Non-pigmented ciliary epithelial cell (primary cell): ENCODE measurements at regions not wholly inside any gene's neighbourhood (a gene's known extent, or its start where the extent isn't known, plus 50 kb on each side); places are given as distances from the start of the nearest gene placed in this dataset.

ENCODE experiments used
- DNase-seq: peaks from one replicate; pipeline ENCODE4 v3.0.0-alpha.2; 2010; ENCODE audit warnings: low read depth

DNA sequence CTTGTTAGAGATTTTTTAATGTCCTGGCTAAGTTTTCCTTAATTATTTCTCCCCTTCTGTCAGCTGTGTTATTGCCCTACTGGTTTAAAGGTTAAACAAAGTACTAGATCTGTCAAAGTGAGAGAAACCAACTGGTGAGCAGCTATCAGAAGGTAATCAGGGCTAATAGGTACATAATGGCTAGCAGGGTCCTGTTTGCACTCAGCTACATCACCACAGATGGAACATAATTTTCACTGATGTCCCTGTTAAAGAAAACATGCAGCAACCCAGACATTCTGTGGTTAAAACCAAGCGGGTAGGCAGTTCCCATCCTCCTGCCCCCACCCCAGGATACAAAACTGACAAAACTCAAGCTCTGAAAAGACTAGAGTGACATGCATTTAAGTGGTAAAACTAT is 473.9 kb downstream of the NR2F1-AS1 start:
- DNase-seq = no peak

DNA sequence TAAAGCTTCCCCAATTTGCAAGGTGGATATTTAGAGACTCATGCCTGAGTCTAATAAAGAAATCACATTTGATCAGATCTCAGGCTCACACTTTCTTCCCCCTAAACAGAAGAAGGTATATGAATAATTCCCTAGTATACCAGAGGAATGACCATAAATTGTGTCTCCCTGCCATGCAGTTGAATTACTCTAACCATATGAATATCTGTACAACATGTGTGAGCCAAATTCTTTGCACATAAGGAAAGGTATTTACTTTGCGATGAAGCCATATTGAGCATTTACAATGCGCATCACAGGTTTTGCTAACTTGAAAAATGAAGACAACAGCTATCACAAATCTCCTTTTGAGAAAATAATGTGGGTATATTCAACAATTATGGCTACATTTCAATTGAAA is 479.4 kb downstream of the NR2F1-AS1 start:
- DNase-seq = no peak

DNA sequence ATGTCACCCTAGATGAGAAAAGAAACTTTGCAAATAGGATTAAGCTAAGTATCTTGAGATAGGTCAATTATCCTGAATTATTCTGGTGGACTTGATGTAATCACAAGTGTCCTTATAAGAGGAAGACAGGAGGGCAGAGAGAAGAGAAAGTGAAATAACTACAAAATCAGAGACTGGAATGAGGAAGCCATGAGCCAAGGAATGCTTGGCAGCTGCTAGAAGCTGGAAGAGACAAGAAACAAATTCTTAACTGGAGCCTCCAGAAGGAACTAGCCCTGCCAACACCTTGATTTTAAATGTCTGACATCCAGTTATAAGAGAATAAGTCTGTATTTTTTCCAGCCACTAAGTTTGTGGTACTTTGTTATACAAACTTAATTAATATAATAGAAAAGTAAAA is 480.0 kb downstream of the NR2F1-AS1 start:
- no peak for DNase-seq

DNA sequence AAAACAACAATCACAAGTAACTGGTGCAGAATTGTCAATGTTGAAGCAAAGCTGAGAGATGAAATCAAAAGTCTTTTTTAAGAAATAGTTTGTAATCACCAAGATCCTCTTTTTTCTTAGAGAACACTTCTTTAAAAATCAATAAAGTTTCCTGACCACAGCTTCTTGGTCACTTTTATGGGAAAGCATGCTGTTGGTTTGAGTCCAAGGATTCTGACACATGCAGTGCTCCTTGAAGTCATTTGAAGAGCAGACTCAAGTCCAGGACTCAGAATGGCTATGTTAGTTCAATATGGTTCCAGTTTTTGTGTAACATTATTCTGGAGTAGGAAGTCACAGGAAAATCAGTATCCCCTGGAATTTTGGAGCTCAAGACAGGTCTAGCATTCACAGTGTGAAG is 480.6 kb downstream of the NR2F1-AS1 start:
- DNase-seq = no peak

DNA sequence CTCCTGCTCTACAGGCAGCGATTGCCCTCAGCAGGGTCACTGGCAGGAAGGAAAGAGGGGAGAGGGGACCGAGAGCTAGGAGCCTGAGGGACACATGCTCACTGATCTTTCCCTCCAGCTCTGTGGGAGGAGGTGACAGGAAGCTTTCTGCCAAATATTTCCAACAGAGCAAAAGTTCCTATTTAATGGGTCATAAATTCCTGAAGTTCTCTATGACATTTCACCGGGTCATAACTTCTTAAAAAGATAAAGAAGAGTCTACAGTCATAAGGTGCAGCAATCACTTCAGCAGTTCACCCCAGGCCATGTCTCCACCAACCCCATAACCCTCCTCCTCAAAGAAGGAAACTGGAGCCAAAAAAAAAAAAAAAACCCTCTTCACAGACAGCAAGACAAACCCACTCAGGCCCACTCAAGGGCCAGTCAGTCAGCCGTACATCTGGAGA is 481.1 kb downstream of the NR2F1-AS1 start:
- DNase-seq = no peak

DNA sequence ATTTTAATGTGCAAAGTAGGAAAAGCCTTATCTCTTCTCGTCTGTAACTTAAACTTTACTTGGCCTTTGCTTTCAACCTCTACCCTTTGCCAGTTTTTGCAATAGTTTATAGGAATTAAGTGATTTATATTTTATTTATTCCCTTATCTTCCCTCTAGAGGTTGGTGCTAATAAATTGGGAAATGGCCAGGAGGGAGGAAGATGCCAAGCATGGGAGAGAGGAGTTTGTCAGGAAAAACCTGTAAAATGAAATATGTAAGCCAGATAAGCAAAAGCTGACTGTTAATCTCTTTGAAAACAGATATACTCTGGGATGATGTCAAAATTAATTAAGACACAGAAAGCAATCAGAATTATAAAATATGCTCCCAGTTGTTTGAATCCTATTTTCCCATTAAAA is 484.5 kb downstream of the NR2F1-AS1 start:
- DNase-seq = no peak

DNA sequence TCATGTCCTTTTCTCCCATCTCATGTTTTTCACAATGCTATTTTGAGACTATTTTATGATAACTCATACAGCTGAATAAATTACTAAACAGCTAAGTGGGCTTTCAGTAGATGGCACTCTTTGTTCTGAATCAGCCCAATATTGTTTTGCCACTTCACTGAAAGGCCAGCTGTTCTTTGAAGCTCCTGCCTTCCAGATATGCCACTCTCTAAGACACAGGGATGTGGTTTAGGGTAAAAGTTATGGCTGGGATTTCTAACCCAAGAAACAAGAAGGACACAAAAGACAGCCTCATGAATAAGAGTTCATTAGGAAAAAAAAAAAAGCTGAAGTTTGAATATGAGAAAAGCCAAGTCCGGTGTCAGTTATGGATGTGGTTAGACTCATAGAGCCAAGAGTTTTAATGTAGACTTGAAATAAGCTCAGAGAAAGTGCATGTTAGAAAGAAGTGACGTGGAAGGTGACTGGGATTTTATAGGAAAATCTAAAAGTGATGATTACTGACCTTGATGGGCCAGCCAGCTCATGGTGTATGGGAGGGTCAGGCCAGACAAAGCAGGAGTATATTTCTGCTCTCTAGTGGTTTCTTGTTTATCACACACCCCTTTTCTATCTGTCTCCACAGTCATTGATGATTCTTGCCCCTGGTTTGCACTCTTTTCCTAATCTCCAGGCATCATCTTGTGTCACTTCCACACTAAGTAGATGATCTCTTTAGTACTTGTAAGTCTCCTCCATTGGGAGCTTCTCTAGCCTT is 488.5 kb downstream of the NR2F1-AS1 start:
- no peak for DNase-seq

DNA sequence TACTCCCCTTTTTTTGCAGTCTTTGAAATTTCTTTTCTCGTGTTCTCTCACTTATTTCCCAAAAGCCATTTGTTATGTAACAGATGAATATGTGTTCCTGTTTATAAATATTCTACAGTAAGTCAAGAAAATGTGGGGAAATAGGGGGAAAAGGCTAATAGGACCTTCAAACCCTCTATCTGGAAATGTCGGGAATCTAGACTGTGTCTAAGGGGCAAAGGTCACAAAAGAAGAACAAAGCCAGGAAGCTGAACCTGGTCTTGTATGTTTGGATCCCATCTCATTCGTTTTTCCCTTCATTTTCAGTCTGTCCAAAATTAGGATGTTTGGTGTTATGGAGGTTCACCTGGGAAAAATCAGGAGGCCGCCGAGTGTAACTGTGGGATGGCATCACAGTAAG is 490.3 kb downstream of the NR2F1-AS1 start:
- DNase-seq = no peak

DNA sequence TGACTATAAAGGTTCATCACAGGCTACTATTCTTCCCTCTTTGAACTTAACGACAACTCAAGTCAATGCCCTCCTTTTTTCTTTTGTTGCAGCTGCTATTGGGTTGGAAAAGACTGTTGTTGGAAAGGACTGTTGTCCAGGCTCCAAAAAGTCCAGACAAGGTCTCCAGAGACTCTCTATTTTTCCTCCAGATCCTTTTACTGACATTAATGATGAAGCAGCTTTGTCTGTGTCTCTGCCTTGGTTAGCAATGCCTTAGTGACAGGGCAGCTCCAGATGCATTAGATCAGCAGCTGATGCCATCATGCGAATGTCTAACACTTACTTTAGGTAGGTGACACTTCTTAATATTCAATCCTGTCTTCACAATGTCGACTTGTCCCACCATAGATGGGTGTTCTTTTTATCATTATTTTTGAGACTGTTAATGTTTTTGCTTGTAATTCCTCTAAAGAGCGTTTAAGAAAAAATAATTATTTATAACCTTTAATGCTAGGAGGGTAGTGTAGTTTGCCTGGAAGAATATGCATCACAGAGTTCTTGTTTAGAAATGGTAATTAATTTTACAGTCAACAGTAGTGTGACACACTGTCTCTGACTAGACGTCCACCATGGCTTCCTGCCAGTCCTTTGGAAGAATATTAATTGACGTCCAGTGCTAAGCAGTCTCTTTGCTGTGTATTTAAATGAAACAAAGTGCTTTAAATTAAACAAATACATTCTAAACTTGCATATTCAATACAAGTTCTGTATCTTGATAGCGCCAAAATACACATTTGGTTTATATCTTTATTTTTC is 492.2 kb downstream of the NR2F1-AS1 start:
- no peak for DNase-seq

DNA sequence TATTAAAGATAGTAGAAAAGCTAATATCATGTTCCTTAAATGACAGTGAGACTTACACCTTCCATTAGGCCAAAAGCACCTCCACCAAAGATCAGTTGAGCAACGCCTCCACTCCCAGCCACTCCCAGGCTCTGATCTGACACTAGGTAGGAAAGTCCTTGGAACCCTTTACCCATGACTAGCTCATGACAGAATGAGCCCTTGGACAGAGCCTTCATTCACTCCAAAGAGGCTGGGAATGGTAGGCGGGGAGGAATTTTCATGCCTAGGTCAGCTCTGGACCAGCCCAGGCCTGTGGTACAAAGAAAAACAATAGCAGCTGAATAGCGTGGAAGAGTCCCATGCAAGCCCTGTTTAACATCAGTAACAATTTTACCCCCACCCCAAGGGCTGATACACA is 493.7 kb downstream of the NR2F1-AS1 start:
- no peak for DNase-seq

DNA sequence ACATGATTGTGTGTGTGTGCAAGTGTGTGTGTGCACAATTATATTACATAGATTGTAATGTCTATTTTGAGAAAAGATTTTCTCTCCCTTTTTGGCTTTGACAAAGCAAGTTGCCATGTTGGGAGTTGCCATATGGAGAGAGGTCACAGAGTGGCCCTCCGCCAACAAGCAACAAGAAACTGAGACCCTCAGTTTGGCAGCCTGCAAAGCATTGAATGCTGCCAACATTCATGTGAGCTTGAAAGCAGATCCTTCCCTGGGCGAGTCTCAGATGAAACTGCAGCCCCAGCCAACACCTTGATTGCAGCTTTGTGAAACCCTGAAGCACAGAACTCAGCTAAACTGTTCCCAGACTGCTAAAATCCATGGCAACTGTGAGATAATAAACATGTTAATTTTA is 498.0 kb downstream of the NR2F1-AS1 start:
- DNase-seq = no peak

DNA sequence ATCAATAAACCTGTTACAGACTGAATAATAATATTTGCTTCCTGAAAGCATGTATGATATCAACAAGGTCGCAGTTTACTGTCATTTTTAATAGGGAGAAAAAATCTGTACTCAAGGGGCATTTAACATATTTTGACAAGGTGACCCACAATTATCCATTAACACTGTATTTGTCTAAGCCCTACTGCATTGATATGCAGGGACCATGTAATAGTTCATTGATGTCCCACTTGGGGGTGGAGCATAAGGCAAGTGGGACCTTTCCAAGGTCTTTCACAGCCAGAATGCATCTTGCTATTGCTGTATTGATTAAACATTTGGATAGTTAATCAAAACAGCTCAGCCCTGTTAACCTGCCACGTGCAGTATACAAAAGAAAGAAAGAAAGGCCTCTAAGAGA is 502.0 kb downstream of the NR2F1-AS1 start:
- no peak for DNase-seq

DNA sequence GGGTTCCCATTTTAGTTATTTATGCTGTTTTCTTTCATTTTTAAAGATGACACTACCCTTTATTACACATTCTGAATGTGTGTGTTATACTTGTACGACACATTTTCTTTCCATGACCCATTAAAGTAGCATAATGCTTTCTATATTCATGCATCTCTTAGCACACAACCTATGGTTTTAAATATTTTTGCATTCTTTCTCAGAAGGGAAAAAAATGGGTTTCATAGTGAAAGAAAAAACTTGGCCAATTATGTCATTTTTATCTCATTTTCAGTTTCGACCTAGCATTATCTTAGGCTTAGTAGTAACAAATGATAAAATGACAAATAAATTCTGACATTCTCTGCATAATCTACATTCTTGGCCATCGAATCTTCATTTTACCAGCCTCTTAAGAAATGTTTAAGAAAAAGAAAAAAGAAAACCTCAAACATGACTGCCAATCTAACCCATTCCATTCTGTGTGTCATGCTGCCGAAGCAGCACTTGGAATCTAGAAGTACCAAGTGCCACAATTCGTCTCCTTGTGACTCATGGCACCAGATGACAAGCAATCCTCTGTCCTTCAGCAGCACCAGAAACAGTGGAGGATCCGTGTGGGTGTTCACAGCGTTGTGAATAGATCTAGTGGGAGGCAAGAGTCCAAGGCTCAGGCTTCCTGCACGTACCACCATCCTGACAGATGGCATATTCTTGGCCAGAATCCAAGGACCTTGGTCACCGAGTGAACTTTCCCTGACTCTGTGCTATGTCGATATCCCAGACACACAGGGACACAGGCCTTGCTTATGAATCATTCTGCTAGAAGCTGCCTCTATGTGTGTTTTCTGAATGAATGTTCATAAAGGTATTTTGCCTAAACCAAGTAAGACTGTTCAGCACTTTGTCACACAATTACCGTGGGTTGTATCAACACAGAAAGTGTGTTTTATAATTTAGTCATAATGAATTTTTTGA is 502.7 kb downstream of the NR2F1-AS1 start:
- peak; percentile 96 for DNase-seq

DNA sequence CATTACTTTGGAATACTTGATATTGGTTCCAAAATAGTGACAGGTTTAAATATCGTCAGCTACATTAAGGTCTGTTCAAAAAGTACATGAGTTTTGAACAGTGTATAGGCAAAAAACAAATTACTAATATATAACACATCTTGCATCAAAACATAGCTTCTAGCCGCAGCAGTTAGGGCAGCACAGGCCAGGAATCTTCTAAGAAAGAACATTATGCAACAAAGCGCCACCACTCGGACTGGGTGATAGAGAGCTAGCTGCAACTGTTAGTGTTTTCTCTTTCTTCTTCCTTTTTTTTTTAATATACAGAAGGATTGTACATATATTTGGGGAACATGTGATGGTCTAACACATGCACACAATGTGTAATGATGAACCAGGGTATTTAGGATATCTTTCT is 504.5 kb downstream of the NR2F1-AS1 start:
- DNase-seq = no peak

DNA sequence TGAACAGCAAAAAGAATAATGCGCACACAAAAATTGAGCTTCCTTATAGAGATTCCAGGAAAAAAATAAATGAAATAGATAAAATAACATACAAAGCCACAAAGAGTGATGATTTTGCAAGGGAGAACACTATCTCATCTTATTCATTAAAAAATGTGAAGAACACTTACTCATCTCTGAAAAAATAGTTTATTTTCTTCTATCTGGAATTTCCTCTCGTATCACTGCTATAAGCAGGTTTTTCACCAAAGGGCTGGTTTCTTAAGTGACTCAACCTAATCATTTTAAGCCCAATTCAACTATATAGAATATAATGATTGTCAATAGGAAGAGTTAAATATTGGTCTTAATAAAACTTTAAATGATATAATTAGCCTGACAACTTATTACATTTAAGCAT is 504.9 kb downstream of the NR2F1-AS1 start:
- no peak for DNase-seq

DNA sequence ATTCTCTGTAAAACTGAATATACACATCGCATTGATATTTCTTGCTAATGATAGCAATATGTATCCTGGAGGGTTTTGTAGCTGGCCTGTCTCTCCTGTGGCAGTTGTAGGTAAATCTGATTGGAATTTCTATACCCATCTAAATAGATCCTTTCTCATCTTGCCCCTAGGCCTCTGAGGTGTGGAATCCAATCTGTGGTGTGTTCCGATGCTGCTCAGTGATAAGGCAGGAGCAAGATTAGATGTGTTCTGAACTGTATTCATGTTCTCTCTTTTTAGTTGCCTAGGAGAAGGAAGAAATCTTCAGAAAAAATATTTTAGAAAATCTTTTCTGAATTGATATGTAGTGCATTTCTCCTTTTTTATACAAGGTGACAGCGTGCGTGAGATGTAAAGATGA is 507.5 kb downstream of the NR2F1-AS1 start:
- DNase-seq = no peak

DNA sequence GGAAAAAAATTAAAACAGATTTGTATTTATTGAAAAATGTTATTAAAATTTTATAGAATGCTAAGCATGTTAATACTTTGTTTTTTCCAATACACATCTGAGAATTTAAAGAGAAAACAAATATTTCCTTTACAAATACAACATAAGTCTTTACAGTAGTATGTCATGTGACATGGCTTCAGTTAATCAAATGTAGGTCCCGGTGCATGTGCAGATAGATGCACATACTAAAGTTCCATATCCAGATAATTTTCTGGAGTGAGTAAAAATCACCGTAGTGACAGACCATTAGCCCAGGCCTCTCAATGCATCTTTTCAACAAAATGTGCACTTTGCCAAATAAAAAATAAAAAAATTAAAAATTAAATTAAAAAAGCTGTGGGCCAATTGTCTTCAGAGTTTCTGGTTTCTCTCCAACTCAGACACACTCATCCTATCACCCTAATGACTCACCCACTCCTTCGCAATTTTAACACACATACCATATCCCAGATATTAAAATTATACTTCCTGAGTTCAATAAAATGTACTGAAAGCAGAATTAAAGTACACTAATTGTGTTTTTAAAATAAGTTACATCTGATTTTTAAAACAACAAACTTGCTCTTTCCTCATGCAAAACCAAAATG is 508.1 kb downstream of the NR2F1-AS1 start:
- no peak for DNase-seq

DNA sequence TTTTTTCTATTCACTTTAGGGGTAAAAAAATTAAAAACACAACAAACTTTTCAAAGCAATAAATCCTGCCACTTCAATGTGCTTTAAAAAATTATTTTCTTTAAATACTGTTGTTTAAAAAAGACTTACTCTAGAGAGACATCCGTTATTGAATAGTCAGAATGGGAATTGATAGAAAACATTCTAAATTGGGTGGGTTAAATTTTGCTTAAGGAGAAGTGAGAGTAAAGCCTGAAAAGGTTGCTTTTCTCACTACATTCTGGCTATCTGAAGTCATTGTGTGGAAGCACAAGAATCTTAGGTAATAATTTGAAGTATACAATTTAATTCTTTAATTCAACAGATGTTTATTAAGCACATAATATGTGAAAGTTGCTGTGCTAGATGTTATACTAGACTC is 509.3 kb downstream of the NR2F1-AS1 start:
- no peak for DNase-seq

DNA sequence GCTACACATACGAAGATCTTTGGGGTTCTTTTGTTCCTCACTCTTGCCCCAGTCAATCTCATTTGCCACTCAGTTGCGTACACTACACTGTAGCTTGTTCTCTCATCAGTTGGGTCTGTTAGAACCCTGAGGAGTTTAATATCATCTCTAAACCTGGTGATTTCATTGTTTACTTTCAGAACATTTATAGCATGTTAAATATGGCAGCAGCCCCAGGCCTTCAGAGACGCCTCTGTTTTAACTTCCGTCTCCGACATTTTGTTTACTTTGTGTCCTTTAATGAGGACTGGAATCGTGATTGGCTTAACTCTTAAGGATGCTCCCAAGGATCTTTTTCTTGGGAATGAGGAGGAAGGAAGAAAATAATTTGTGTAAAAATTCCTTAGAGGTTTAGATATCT is 510.1 kb downstream of the NR2F1-AS1 start:
- DNase-seq = no peak

DNA sequence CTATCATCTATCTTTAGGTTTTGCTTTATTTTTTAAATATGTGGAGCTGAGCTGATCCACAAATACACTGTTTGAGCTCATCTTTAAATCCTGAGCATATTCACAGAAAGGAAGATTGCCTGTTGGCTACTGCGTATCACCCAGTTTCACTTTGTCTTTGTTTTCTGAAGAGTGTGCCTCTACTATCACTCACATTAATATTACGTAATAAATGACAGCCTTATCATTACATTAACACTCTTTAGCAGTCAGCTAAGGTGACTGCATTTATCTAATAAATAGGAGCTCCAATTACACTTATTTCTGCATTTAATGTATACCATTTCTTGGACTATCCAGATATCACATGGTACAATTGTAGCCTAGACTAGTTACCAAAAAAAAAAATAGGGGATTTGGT is 511.7 kb downstream of the NR2F1-AS1 start:
- DNase-seq = no peak

DNA sequence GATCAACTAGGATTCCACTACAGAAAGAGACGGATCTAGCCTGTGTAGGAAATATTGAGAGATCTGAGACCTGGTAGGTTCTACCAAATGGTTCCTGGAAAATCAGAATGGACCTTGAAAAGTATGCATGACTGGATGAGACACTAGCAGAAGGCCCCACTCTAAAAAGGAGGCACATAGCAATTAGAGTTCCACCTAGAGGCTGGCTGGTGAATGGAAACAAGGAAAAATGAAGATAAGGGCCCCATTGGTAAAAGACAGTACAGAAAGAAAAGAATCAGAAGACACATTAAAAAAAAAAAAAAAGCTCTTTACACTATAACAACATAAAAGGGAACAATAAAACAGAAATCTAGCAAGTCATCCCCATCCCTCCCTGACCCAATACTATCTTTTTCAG is 518.5 kb downstream of the NR2F1-AS1 start:
- DNase-seq = no peak

DNA sequence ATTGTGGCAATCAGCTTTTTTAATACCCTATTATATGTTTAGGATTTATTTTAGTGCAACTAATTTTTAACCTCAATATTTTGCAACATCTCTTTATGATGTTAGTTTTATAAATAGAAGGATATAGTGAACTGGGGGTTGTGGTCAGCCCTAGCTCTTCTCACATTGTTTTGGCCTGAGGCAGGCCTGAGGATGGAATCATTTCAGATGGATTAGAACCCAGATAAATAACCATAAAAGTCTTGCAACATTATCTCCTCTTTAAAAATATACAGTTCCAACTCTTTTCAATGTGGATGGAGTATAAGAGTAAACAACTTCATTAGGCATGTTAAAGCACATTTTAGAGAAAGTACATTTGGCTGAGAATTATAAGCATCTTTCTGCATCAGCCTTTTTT is 522.7 kb downstream of the NR2F1-AS1 start:
- DNase-seq = peak; percentile 67
